DND-41 (cell line): ENCODE measurements at regions not wholly inside any gene's neighbourhood (a gene's known extent, or its start where the extent isn't known, plus 50 kb on each side); places are given as distances from the start of the nearest gene placed in this dataset.

Experiments used
- CTCF ChIP-seq: IDR thresholded peaks from 2 replicates; pipeline ENCODE4 v1.5.1; 2012; ENCODE audit warnings: borderline replicate concordance, low read length, moderate library complexity, mild to moderate bottlenecking; ENCODE audit not compliant: poor library complexity, severe bottlenecking; ENCODE audit errors: extremely low read depth
- EZH2 ChIP-seq: IDR thresholded peaks from 3 replicates; pipeline ENCODE4 v1.6.1; 2012; ENCODE audit warnings: borderline replicate concordance, low read depth, mild to moderate bottlenecking, moderate library complexity, low read length, inconsistent platforms; ENCODE audit not compliant: severe bottlenecking

- TF ChIP-seq CTCF (no peak), EZH2 (no peak)
Measured at GRCh38 chr1:232566093-232566492, 63.8 kb downstream of the SIPA1L2 start.
